H9 (cell line): ENCODE measurements at regions not wholly inside any gene's neighbourhood (a gene's known extent, or its start where the extent isn't known, plus 50 kb on each side); places are given as distances from the start of the nearest gene placed in this dataset.

ENCODE experiments used
- DNase-seq: peaks from one replicate; pipeline ENCODE4 v3.0.0-alpha.2; 2017
- H2AFZ ChIP-seq: one replicate; pipeline ENCODE4 v1.6.1; 2013; ENCODE audit warnings: mild to moderate bottlenecking, low read length, control low read depth, moderate library complexity
- H2AK5ac ChIP-seq: 2 replicates; pipeline ENCODE4 v1.6.1; 2013; ENCODE audit warnings: low read length, control low read depth, mixed read lengths; ENCODE audit not compliant: insufficient read length
- H2BK120ac ChIP-seq: one replicate; pipeline ENCODE4 v1.6.1; 2013; ENCODE audit warnings: low read depth, mild to moderate bottlenecking, low read length, control low read depth, inconsistent platforms; ENCODE audit not compliant: poor library complexity, severe bottlenecking
- H2BK12ac ChIP-seq: 2 replicates; pipeline ENCODE4 v1.6.1; 2013; ENCODE audit warnings: low read length, control low read depth, mixed read lengths, low read depth; ENCODE audit not compliant: insufficient read length
- H2BK15ac ChIP-seq: 2 replicates; pipeline ENCODE4 v1.6.1; 2013; ENCODE audit warnings: low read depth, low read length, control low read depth
- H2BK20ac ChIP-seq: one replicate; pipeline ENCODE4 v1.6.1; 2013; ENCODE audit warnings: low read depth, mild to moderate bottlenecking, low read length, control low read depth, inconsistent platforms; ENCODE audit not compliant: poor library complexity, severe bottlenecking
- H2BK5ac ChIP-seq: 2 replicates; pipeline ENCODE4 v1.6.1; 2013; ENCODE audit warnings: low read length, control low read depth, mixed read lengths; ENCODE audit not compliant: insufficient read length
- H3K14ac ChIP-seq: 2 replicates; pipeline ENCODE4 v1.6.1; 2013; ENCODE audit warnings: low read length, control low read depth; ENCODE audit not compliant: insufficient read depth
- H3K18ac ChIP-seq: 2 replicates; pipeline ENCODE4 v1.6.1; 2013; ENCODE audit warnings: low read depth, mild to moderate bottlenecking, mixed read lengths, low read length, control low read depth; ENCODE audit not compliant: insufficient read length
- H3K23ac ChIP-seq: 2 replicates; pipeline ENCODE4 v1.6.1; 2013; ENCODE audit warnings: low read length, control low read depth, mixed read lengths, low read depth; ENCODE audit not compliant: insufficient read length
- H3K23me2 ChIP-seq: 2 replicates; pipeline ENCODE4 v1.6.1; 2013; ENCODE audit warnings: low read depth, mild to moderate bottlenecking, mixed read lengths, low read length, control low read depth; ENCODE audit not compliant: insufficient read length, poor library complexity, severe bottlenecking
- H3K27ac ChIP-seq: 2 replicates; pipeline ENCODE4 v1.5.1; 2013; ENCODE audit warnings: low read length, control low read depth, mixed read lengths, low read depth; ENCODE audit not compliant: insufficient read length
- H3K27me3 ChIP-seq: 2 replicates; pipeline ENCODE4 v1.6.1; 2013; ENCODE audit warnings: low read length, control low read depth, inconsistent platforms; ENCODE audit not compliant: insufficient read depth
- H3K4ac ChIP-seq: 2 replicates; pipeline ENCODE4 v1.6.1; 2013; ENCODE audit warnings: low read depth, mild to moderate bottlenecking, control low read depth, inconsistent platforms, low read length, moderate library complexity
- H3K4me1 ChIP-seq: 2 replicates; pipeline ENCODE4 v1.6.1; 2013; ENCODE audit warnings: low read length, control low read depth, inconsistent platforms; ENCODE audit not compliant: insufficient read depth
- H3K4me2 ChIP-seq: 2 replicates; pipeline ENCODE4 v1.6.1; 2013; ENCODE audit warnings: low read length, control low read depth, mixed read lengths; ENCODE audit not compliant: insufficient read length, insufficient read depth
- H3K56ac ChIP-seq: 2 replicates; pipeline ENCODE4 v1.6.1; 2013; ENCODE audit warnings: low read depth, mild to moderate bottlenecking, mixed read lengths, low read length, control low read depth; ENCODE audit not compliant: insufficient read length
- H3K79me1 ChIP-seq: 2 replicates; pipeline ENCODE4 v1.6.1; 2013; ENCODE audit warnings: low read depth, mild to moderate bottlenecking, moderate library complexity, low read length, control low read depth, inconsistent platforms; ENCODE audit not compliant: insufficient read depth, poor library complexity, severe bottlenecking
- H3K79me2 ChIP-seq: 2 replicates; pipeline ENCODE4 v1.6.1; 2013; ENCODE audit warnings: low read length, control low read depth, inconsistent platforms; ENCODE audit not compliant: insufficient read depth
- H3K9ac ChIP-seq: 2 replicates; pipeline ENCODE4 v1.6.1; 2013; ENCODE audit warnings: low read length, control low read depth, mixed read lengths; ENCODE audit not compliant: insufficient read length; ENCODE audit errors: extremely low read depth
- H3K9me3 ChIP-seq: one replicate; pipeline ENCODE4 v1.6.1; 2013; ENCODE audit warnings: low read depth, low read length, inconsistent platforms; ENCODE audit not compliant: control insufficient read depth
- H3T11ph ChIP-seq: one replicate; pipeline ENCODE4 v1.6.1; 2013; ENCODE audit warnings: mild to moderate bottlenecking, low read length, control low read depth, inconsistent platforms
- H4K20me1 ChIP-seq: one replicate; pipeline ENCODE4 v1.6.1; 2013; ENCODE audit not compliant: control insufficient read depth, insufficient read length, insufficient read depth
- H4K5ac ChIP-seq: 2 replicates; pipeline ENCODE4 v1.6.1; 2013; ENCODE audit warnings: low read depth, mild to moderate bottlenecking, mixed read lengths, low read length, control low read depth; ENCODE audit not compliant: insufficient read length
- H4K8ac ChIP-seq: replicated peaks from 2 replicates; pipeline ENCODE4 v1.6.1; 2013; ENCODE audit warnings: low read length, control low read depth, mixed read lengths, low read depth; ENCODE audit not compliant: insufficient read length
- H4K91ac ChIP-seq: 2 replicates; pipeline ENCODE4 v1.6.1; 2013; ENCODE audit warnings: low read depth, mild to moderate bottlenecking, moderate library complexity, mixed read lengths, low read length, control low read depth; ENCODE audit not compliant: insufficient read length
- H3K27ac Mint-ChIP-seq, 3 experiments: 2 replicates in 2 of 3; 3 replicates in 1 of 3; pipeline ENCODE4 v1.8.0; 2020 to 2021; ENCODE audit warnings: mixed read lengths in 3 of 3, mild to moderate bottlenecking in 1 of 3, moderate library complexity in 1 of 3
- H3K27me3 Mint-ChIP-seq: 2 replicates; pipeline ENCODE4 v1.8.0; 2021; ENCODE audit warnings: low read depth, mild to moderate bottlenecking, moderate library complexity, mixed read lengths
- H3K36me3 Mint-ChIP-seq, 3 experiments: 2 replicates in 2 of 3; 3 replicates in 1 of 3; pipeline ENCODE4 v1.8.0; 2020 to 2021; ENCODE audit warnings: low read depth in 3 of 3, mixed read lengths in 3 of 3; ENCODE audit not compliant: insufficient read depth in 1 of 3
- H3K4me1 Mint-ChIP-seq, 2 experiments: 2 replicates each; pipeline ENCODE4 v1.8.0; 2020; ENCODE audit warnings: mixed read lengths in 2 of 2
- H3K4me3 Mint-ChIP-seq, 2 experiments: 2 replicates in 1 of 2; 3 replicates in 1 of 2; pipeline ENCODE4 v1.8.0; 2020 to 2021; ENCODE audit warnings: mild to moderate bottlenecking in 2 of 2, mixed read lengths in 2 of 2, moderate library complexity in 1 of 2
- H3K9me3 Mint-ChIP-seq, 2 experiments: 2 replicates in 1 of 2; 3 replicates in 1 of 2; pipeline ENCODE4 v1.8.0; 2020; ENCODE audit warnings: mild to moderate bottlenecking in 2 of 2, mixed read lengths in 2 of 2, moderate library complexity in 1 of 2
- CTCF ChIP-seq: fragments of 200-600 bp; sonication (generic); conservative IDR thresholded peaks from 3 replicates; pipeline ENCODE4 v1.8.0; 2021; ENCODE audit warnings: antibody characterized with exemption, mild to moderate bottlenecking
- whole genome bisulfite sequencing: extraction: QIAGEN DNeasy Blood & Tissue Kit; methylation state at CpG from one replicate; pipeline ENCODE4 v1.1.7; 2013; ENCODE audit warnings: missing lambda C conversion rate, low lambda C conversion rate, mixed read lengths; ENCODE audit not compliant: insufficient read length; ENCODE audit errors: extremely low coverage; 5-methylcytosine and 5-hydroxymethylcytosine counted together

GRCh38 chr11:119525867-119526196 is 102.9 kb upstream of the THY1 start:
- Histone ChIP-seq H3K9me3 (no peaks in the 10 kb centered on the region), H4K20me1 (no peaks in the 10 kb centered on the region), H2BK5ac (no peak overlapping the region), H3K79me2 (0 out of 2 replicates have a peak, but pooled peaks cover 2% of the 10 kb centered on the region), H4K5ac (no peak overlapping the region), H3K4me1 (no peaks in the 10 kb centered on the region), H3K56ac (no peak overlapping the region), H2BK20ac (no peak overlapping the region), H3K4me2 (no peak overlapping the region), H2BK12ac (no peak overlapping the region), H3K27me3 (no peaks in the 10 kb centered on the region; the same call in 1 of the 2 replicates), H4K91ac (no peak overlapping the region), H3K4ac (no peak overlapping the region), H3K79me1 (no peaks in the 10 kb centered on the region), H3K23me2 (no peaks in the 10 kb centered on the region), H3K14ac (no peak overlapping the region), H2BK120ac (no peak overlapping the region), H2BK15ac (no peak overlapping the region), H2AK5ac (no peak overlapping the region), H4K8ac (no peak overlapping the region), H3K27ac (no peak overlapping the region), H2AFZ (no peak overlapping the region), H3K9ac (no peak overlapping the region), H3K23ac (no peak overlapping the region), H3T11ph (no peak overlapping the region), H3K18ac (no peak overlapping the region)
- no CpG with 5 or more reads among the region's 5 CpGs for WGBS
- Mint-ChIP-seq H3K4me3 (no peak overlapping the region), H3K27ac (peak overlapping the region in 1 of 3 experiments; percentile 65; a peak in 1 of 7 replicates), H3K9me3 (no peaks in the 10 kb centered on the region), H3K36me3 (no peaks in the 10 kb centered on the region), H3K4me1 (peaks cover 3 to 11% of the 10 kb centered on the region in 2 experiments; a peak in 3 of 4 replicates), H3K27me3 (peaks cover 24% of the 10 kb centered on the region)
- TF ChIP-seq CTCF: no peak
- DNase-seq: no peak
